ENCODE measurements at regions not wholly inside any gene's neighbourhood (a gene's known extent, or its start where the extent isn't known, plus 50 kb on each side); places are given as distances from the start of the nearest gene placed in this dataset.
"Not testable (repeated sequence)": the region's sequence is repeated elsewhere in the genome, so short reads cannot be mapped to it uniquely, and the experiment has no call there.

DNA sequence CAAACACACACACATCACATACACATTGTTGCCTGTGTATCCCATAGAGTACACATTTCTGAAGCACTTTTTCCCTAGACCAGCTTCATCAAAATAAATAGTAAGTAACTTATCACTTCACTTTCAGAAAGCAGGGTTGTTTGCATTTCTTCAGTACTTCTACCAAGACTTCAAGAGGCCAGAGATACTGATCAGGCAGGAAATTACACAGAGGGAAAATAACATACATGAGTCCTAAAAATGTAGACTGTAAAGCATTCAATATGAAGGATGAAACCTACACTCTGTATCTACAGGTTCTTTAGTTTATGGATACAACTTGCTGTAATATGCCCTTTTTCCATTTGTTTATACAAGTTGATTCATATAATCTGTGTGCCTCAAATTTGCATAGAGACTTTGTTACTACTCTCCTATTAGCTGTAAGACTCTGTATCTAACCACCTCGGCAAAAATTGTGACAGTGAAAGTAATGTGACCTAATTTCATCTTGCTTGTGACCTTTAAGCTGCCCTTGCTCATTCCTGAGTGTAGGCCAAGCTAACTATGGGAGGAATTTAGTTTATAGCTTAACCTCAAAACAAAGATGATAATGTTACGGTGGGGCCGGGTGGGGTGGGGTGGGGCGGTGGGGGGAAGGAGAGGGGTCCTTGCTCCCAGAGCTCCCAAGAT lies 228.9 kb upstream of the SPOPL start:
- Histone ChIP-seq H3K9me3 (replicated peaks in 1 of 2; ENCODE audit: control insufficient read depth in 1 of 2, insufficient read depth in 1 of 2, low read length in 2 of 2) (no peaks in the 10 kb centered on the region), H3K4me3 (replicated peaks in 1 of 3; ENCODE audit: low read depth in 2 of 3, low read length in 3 of 3) (no peak overlapping the region), H3K36me3 (replicated peaks in 1 of 2; ENCODE audit: control insufficient read depth in 1 of 2, insufficient read depth in 2 of 2, low read length in 2 of 2) (no peaks in the 10 kb centered on the region), H3K4me1 (ENCODE audit: control insufficient read depth in 1 of 2, insufficient read depth in 2 of 2, low read length in 2 of 2) (no peaks in the 10 kb centered on the region), H3K79me2 (ENCODE audit: insufficient read depth, low read length) (no peaks in the 10 kb centered on the region), H3K4me2 (replicated peaks; ENCODE audit: extremely low read depth, low read length, poor library complexity, severe bottlenecking) (no peak overlapping the region), H3K9ac (ENCODE audit: insufficient read depth, low read length, poor library complexity, severe bottlenecking) (no peak overlapping the region), H2AFZ (ENCODE audit: insufficient read depth, low read depth, low read length, poor library complexity, severe bottlenecking) (no peak overlapping the region), H4K20me1 (ENCODE audit: insufficient read depth, low read length) (no peaks in the 10 kb centered on the region), H3K27me3 (ENCODE audit: control insufficient read depth in 2 of 2, insufficient read depth in 2 of 2, low read length in 2 of 2) (no peaks in the 10 kb centered on the region), H3K27ac (ENCODE audit: low read depth in 1 of 2, low read length in 2 of 2) (no peak overlapping the region)
- Mint-ChIP-seq H3K4me3 (no peak overlapping the region), H3K27ac (no peak overlapping the region), H3K36me3 (no peaks in the 10 kb centered on the region), H3K27me3 (ENCODE audit: low read depth in 3 of 3) (no peaks in the 10 kb centered on the region), H3K4me1 (no peaks in the 10 kb centered on the region), H3K9me3 (peaks cover 0 to 2% (median 1%) of the 10 kb centered on the region in 7 donors)
- no CpG with 5 or more reads among the region's 4 CpGs for WGBS (ENCODE audit: insufficient coverage)
- intact Hi-C loops (cut with micrococcal nuclease): no loop called here
- TF ChIP-seq, protein P1, sequence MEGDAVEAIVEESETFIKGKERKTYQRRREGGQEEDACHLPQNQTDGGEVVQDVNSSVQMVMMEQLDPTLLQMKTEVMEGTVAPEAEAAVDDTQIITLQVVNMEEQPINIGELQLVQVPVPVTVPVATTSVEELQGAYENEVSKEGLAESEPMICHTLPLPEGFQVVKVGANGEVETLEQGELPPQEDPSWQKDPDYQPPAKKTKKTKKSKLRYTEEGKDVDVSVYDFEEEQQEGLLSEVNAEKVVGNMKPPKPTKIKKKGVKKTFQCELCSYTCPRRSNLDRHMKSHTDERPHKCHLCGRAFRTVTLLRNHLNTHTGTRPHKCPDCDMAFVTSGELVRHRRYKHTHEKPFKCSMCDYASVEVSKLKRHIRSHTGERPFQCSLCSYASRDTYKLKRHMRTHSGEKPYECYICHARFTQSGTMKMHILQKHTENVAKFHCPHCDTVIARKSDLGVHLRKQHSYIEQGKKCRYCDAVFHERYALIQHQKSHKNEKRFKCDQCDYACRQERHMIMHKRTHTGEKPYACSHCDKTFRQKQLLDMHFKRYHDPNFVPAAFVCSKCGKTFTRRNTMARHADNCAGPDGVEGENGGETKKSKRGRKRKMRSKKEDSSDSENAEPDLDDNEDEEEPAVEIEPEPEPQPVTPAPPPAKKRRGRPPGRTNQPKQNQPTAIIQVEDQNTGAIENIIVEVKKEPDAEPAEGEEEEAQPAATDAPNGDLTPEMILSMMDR (IDR thresholded peaks at IDR 0.05): no peak
- no peak for DNase-seq

DNA sequence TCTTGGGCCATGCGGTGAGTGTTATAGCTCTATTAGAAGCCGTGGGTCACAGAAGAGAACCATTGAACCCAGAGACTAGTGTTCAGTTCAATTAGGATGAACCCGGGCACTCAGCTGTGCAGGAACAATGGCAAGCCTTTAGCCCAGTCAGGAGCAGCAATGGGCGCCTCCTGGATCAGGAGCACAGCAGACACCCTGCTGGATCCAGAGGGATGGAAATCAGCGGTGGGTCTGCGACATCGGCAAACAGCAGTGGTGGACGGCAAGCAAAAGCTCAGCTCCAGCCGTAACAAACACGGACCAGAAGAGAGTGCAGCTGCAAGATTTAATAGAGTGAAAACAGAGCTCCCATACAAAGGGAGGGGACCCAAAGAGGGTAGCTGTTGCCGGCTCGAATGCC lies 228.3 kb upstream of the SPOPL start:
- H3K9me3 ChIP-seq (replicated peaks in 1 of 2; ENCODE audit: control insufficient read depth in 1 of 2, insufficient read depth in 1 of 2, low read length in 2 of 2); H3K27ac Mint-ChIP-seq; H3K36me3 Mint-ChIP-seq; intact Hi-C loops (cut with micrococcal nuclease); H3K79me2 ChIP-seq (ENCODE audit: insufficient read depth, low read length); H3K27ac ChIP-seq (ENCODE audit: low read depth in 1 of 2, low read length in 2 of 2); H3K9me3 Mint-ChIP-seq; H3K4me3 Mint-ChIP-seq; H3K4me2 ChIP-seq (replicated peaks; ENCODE audit: extremely low read depth, low read length, poor library complexity, severe bottlenecking); H4K20me1 ChIP-seq (ENCODE audit: insufficient read depth, low read length); H3K9ac ChIP-seq (ENCODE audit: insufficient read depth, low read length, poor library complexity, severe bottlenecking); H3K36me3 ChIP-seq (replicated peaks in 1 of 2; ENCODE audit: control insufficient read depth in 1 of 2, insufficient read depth in 2 of 2, low read length in 2 of 2); H2AFZ ChIP-seq (ENCODE audit: insufficient read depth, low read depth, low read length, poor library complexity, severe bottlenecking); H3K27me3 ChIP-seq (ENCODE audit: control insufficient read depth in 2 of 2, insufficient read depth in 2 of 2, low read length in 2 of 2); H3K27me3 Mint-ChIP-seq (ENCODE audit: low read depth in 3 of 3); DNase-seq; H3K4me1 ChIP-seq (ENCODE audit: control insufficient read depth in 1 of 2, insufficient read depth in 2 of 2, low read length in 2 of 2); H3K4me1 Mint-ChIP-seq; H3K4me3 ChIP-seq (replicated peaks in 1 of 3; ENCODE audit: low read depth in 2 of 3, low read length in 3 of 3): not testable (repeated sequence)
- WGBS (ENCODE audit: insufficient coverage): 97% methylated on average over 7 of the region's 12 CpGs

Measured in CD14-positive monocyte (primary cell).